Smooth muscle cell (in vitro differentiated cells): ENCODE measurements at regions not wholly inside any gene's neighbourhood (a gene's known extent, or its start where the extent isn't known, plus 50 kb on each side); places are given as distances from the start of the nearest gene placed in this dataset.
"Not testable (repeated sequence)": the region's sequence is repeated elsewhere in the genome, so short reads cannot be mapped to it uniquely, and the experiment has no call there.

Experiments
- DNase-seq: peaks from one replicate; lab custom pipeline; 2025; ENCODE audit not compliant: unreplicated experiment; lab: John Stamatoyannopoulos, UW
- H2AFZ ChIP-seq: fragments of 200-600 bp; sonication (generic); 2 replicates; pipeline ENCODE4 v1.6.0; 2016; ENCODE audit warnings: antibody characterized with exemption, low read depth, mild to moderate bottlenecking
- H3F3A ChIP-seq: fragments of 200-600 bp; sonication (generic); 2 replicates; pipeline ENCODE4 v1.6.0; 2017; ENCODE audit warnings: antibody characterized with exemption, low read depth
- H3K27ac ChIP-seq: fragments of 200-600 bp; sonication (generic); 2 replicates; pipeline ENCODE4 v1.5.1; 2016; ENCODE audit warnings: low read depth, mild to moderate bottlenecking
- H3K27me3 ChIP-seq: fragments of 200-600 bp; sonication (generic); 2 replicates; pipeline ENCODE4 v1.6.1; 2016; ENCODE audit warnings: low read depth, mild to moderate bottlenecking
- H3K36me3 ChIP-seq: fragments of 200-600 bp; sonication (generic); 2 replicates; pipeline ENCODE4 v1.5.1; 2016; ENCODE audit warnings: low read depth
- H3K4me1 ChIP-seq: fragments of 200-600 bp; sonication (generic); 2 replicates; pipeline ENCODE4 v1.5.1; 2016; ENCODE audit warnings: low read depth
- H3K4me2 ChIP-seq: fragments of 200-600 bp; sonication (generic); 2 replicates; pipeline ENCODE4 v1.6.0; 2016; ENCODE audit warnings: mild to moderate bottlenecking
- H3K4me3 ChIP-seq: fragments of 200-600 bp; sonication (generic); 2 replicates; pipeline ENCODE4 v1.5.1; 2016; ENCODE audit warnings: mild to moderate bottlenecking
- H3K79me2 ChIP-seq: fragments of 200-600 bp; sonication (generic); 2 replicates; pipeline ENCODE4 v1.6.0; 2016; ENCODE audit warnings: low read depth, mild to moderate bottlenecking
- H3K9ac ChIP-seq: fragments of 200-600 bp; sonication (generic); 2 replicates; pipeline ENCODE4 v1.6.0; 2016; ENCODE audit warnings: low read depth
- H3K9me3 ChIP-seq: fragments of 200-600 bp; sonication (generic); replicated peaks from 2 replicates; pipeline ENCODE4 v1.5.1; 2016; ENCODE audit warnings: low read depth
- H4K20me1 ChIP-seq: fragments of 200-600 bp; sonication (generic); 2 replicates; pipeline ENCODE4 v1.6.0; 2016; ENCODE audit warnings: low read depth
- WGBS: methylation state at CpG from one replicate; pipeline ENCODE4 v1.1.7; 2016; ENCODE audit warnings: low lambda C conversion rate; 5-methylcytosine and 5-hydroxymethylcytosine counted together
- TF ChIP-seq, protein P1 (sequence below): fragments of 200-600 bp; sonication (generic); IDR thresholded peaks from 2 replicates; pipeline ENCODE4 v1.5.1; 2017; ENCODE audit warnings: borderline replicate concordance, mild to moderate bottlenecking, antibody characterized with exemption; ENCODE audit not compliant: insufficient read depth, poor library complexity, severe bottlenecking

DNA sequence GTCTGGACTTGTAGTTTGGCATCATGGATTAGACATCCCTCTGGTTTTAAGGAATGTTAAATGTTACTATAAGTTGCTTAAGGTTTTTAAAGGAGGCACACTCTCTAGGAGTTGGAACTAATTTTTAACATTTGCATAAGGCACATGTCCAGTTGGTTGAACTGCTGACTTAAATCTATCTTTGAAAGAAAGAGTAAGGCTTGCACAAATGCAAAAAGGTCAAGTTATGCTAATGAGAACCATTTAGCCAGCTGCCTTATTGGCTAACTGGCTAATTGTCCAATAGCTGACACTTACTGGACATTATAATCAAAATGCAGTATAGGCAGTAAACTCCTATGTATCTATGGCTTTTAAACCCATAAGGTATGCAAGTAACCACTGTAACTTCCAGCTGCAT, 206.1 kb upstream of the TTC29 start:
- H3K79me2 ChIP-seq, result no peaks in the 10 kb centered on the region
- no peak overlapping the region for H3K27ac ChIP-seq
- no peaks in the 10 kb centered on the region for H3K9me3 ChIP-seq
- H3K4me1 ChIP-seq, result no peaks in the 10 kb centered on the region
- no peaks in the 10 kb centered on the region for H3K36me3 ChIP-seq
- TF ChIP-seq, protein P1, sequence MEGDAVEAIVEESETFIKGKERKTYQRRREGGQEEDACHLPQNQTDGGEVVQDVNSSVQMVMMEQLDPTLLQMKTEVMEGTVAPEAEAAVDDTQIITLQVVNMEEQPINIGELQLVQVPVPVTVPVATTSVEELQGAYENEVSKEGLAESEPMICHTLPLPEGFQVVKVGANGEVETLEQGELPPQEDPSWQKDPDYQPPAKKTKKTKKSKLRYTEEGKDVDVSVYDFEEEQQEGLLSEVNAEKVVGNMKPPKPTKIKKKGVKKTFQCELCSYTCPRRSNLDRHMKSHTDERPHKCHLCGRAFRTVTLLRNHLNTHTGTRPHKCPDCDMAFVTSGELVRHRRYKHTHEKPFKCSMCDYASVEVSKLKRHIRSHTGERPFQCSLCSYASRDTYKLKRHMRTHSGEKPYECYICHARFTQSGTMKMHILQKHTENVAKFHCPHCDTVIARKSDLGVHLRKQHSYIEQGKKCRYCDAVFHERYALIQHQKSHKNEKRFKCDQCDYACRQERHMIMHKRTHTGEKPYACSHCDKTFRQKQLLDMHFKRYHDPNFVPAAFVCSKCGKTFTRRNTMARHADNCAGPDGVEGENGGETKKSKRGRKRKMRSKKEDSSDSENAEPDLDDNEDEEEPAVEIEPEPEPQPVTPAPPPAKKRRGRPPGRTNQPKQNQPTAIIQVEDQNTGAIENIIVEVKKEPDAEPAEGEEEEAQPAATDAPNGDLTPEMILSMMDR, result no peak
- no peak overlapping the region for H3K9ac ChIP-seq
- H3K4me3 ChIP-seq, result no peak overlapping the region
- no peaks in the 10 kb centered on the region for H3K27me3 ChIP-seq
- no peaks in the 10 kb centered on the region for H4K20me1 ChIP-seq
- DNase-seq, result no peak
- no peak overlapping the region for H2AFZ ChIP-seq
- no peaks in the 10 kb centered on the region for H3F3A ChIP-seq
- no peak overlapping the region for H3K4me2 ChIP-seq

DNA sequence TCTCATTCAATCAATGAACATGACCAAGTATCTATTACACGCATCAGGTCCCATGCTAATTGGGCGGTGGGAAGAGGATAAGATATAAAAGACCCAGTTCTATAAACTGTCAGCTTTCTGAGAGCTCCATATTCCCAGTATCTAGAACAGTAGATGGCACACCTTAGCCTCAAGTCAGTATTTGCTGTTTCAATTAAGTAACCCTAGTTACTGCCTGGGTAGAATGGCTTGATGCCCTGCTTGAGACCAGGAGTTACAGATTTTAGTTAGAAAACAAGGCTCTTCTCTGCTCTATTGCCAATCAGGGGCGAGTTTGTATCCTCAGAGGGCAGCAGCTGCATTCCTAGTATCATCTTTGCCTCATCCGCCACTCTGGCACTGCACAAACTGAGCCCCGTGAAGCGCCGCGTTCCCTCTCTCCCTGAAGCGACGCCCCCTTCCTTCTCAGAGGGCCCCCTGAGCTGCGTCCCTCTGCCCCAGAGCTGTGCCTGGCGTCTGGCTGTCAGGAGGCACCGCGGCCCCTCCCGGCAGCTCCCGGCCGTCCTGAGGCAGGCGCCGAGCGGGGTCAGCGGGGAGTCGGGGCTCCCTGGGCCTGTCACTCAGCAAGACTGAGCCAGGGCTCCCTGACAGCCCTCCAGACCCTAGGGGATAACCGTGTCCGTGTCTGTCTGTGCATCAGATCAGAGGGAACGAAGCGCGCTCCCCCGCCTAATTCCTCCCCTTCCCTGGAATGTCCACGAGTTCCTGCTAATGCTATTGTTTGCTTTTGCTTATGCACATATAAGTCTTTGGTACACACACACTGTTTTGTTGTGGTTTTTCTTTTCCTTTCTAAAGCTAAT, 212.4 kb upstream of the TTC29 start:
- Histone ChIP-seq H4K20me1 (no peaks in the 10 kb centered on the region), H3K9me3 (no peaks in the 10 kb centered on the region), H3K9ac (peak overlapping the region; percentile 49), H3K4me3 (peak overlapping the region; percentile 70), H3K4me2 (peak overlapping the region; percentile 98), H3K27me3 (no peaks in the 10 kb centered on the region), H3K36me3 (no peaks in the 10 kb centered on the region), H3K27ac (no peak overlapping the region), H3F3A (no peaks in the 10 kb centered on the region), H3K4me1 (peaks cover 5% of the 10 kb centered on the region), H2AFZ (peak overlapping the region; percentile 95), H3K79me2 (no peaks in the 10 kb centered on the region)
- peak; percentile 7 for DNase-seq
- WGBS, result 13% methylated on average over 29 of the region's 29 CpGs
- TF ChIP-seq, protein P1, result no peak

DNA sequence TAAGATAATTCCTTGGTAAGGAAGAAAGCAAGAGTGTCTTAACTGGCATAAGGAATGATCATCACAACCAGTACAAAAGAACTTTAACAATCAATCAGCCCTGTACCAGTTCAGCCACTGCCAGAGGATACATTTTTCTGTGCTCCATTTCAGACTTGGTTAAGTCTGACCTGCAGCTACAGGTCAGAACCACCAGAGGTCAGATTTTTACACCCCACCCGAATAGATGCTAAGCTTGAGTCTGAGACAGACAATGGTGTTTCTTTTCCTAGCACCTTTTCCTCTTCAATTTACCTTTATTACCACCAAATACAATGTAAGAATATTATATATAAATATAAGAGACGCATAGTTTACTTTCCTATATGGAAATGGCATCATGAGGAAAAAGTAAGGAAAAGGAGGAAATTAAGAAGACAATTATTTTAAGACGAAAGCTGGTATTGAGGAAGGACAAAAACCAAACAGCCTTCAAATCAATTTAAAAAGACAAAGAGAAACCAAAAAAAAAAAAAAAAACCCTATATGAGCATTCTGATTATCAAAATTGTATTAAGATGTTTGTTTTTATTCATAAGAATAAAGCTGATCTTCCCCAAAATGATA, 215.3 kb upstream of the TTC29 start:
- Histone ChIP-seq H3K9me3 (no peaks in the 10 kb centered on the region), H3K27me3 (peaks cover 15% of the 10 kb centered on the region), H3F3A (no peaks in the 10 kb centered on the region), H4K20me1 (no peaks in the 10 kb centered on the region), H3K9ac (no peak overlapping the region), H3K4me1 (peaks cover 5% of the 10 kb centered on the region), H3K36me3 (no peaks in the 10 kb centered on the region), H3K27ac (no peak overlapping the region), H3K79me2 (no peaks in the 10 kb centered on the region), H2AFZ (no peak overlapping the region), H3K4me3 (no peak overlapping the region), H3K4me2 (no peak overlapping the region)
- DNase-seq, result no peak
- TF ChIP-seq, protein P1, result peak; percentile 81
- WGBS, result 34% methylated on average over 3 of the region's 3 CpGs

DNA sequence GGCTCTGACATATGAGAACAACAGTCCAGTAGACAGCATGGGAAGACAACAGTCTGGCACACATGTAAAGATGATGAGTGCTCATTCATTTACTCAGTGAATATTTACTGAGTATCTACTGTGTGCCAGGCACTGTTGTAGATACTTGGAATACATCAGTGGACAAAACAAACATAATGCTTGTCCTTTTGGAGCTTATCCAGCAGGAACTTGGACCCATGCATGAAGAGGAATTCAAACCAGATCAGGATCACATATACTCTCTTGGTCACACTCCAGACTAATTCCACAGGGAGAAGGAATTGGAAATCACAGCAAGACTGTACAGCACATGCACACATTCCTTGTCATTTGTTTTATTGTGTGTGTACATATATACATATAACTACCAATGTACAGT, 217.6 kb upstream of the TTC29 start:
- Histone ChIP-seq H4K20me1 (no peaks in the 10 kb centered on the region), H3K79me2 (no peaks in the 10 kb centered on the region), H3F3A (no peaks in the 10 kb centered on the region), H3K4me1 (peaks cover 5% of the 10 kb centered on the region), H3K9me3 (no peaks in the 10 kb centered on the region), H3K4me3 (no peak overlapping the region), H3K27me3 (peaks cover 18% of the 10 kb centered on the region), H3K27ac (no peak overlapping the region), H3K9ac (no peak overlapping the region), H3K4me2 (no peak overlapping the region), H3K36me3 (no peaks in the 10 kb centered on the region), H2AFZ (no peak overlapping the region)
- TF ChIP-seq, protein P1, result no peak
- DNase-seq, result no peak

DNA sequence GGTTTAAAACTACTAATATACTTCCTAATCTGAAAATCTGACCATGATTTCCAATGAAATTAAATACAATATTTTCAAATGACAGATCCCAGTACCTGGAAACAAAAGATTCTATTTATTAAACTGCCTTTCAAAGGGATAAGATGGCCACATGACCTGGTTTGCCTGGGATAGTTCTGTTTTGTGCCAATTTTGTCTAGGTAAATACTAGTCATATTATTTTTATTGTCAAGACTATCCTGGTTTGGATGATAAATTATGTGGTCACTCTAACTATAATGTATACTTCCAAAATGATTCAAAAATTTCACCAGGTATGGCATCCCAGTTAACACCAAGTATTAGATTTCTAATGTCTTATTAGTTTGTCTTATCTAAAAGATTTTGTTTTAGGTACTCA, 222.5 kb upstream of the TTC29 start:
- H3K27me3 ChIP-seq, result peaks cover 34% of the 10 kb centered on the region
- H3K4me2 ChIP-seq, H4K20me1 ChIP-seq, H3K9me3 ChIP-seq, H3K4me3 ChIP-seq, H3K79me2 ChIP-seq, H3K9ac ChIP-seq, H2AFZ ChIP-seq, H3K27ac ChIP-seq, H3K4me1 ChIP-seq, H3K36me3 ChIP-seq, H3F3A ChIP-seq, DNase-seq: not testable (repeated sequence)
